Sigmoid colon (tissue), 6 donors: ENCODE measurements at regions not wholly inside any gene's neighbourhood (a gene's known extent, or its start where the extent isn't known, plus 50 kb on each side); places are given as distances from the start of the nearest gene placed in this dataset.

Source experiments
- DNase-seq: peaks from one replicate; pipeline ENCODE4 v3.0.0-alpha.2; 2019
- H3K27ac ChIP-seq, 4 donors: fragments of 200-600 bp; sonication (generic); one replicate each; pipeline ENCODE4 v1.5.1; 2016 to 2019; ENCODE audit warnings: mild to moderate bottlenecking in 1 of 4
- H3K27me3 ChIP-seq, 3 donors: fragments of 200-600 bp; sonication (generic); one replicate each; pipeline ENCODE4 v1.5.1; 2019; ENCODE audit warnings: mild to moderate bottlenecking in 1 of 3
- H3K36me3 ChIP-seq, 4 donors: fragments of 200-600 bp; sonication (generic); one replicate each; pipeline ENCODE4 v1.5.1; 2016 to 2019
- H3K4me1 ChIP-seq, 4 donors: fragments of 200-600 bp; sonication (generic); one replicate each; pipeline ENCODE4 v1.5.1; 2017 to 2019
- H3K4me3 ChIP-seq, 4 donors: fragments of 200-600 bp; sonication (generic); one replicate each; pipeline ENCODE4 v1.5.1; 2017 to 2019; ENCODE audit warnings: mild to moderate bottlenecking in 2 of 4, moderate library complexity in 1 of 4
- H3K9me3 ChIP-seq, 4 donors: fragments of 200-600 bp in 3 of 4; sonication (generic) in 3 of 4; one replicate each; pipeline versions ENCODE4 v1.5.1 to v1.6.1; 2013 to 2019
- CTCF ChIP-seq, 4 experiments: fragments of 450-650 bp in 3 of 4; fragments of 200-600 bp in 1 of 4; IDR thresholded peaks; one replicate each; pipeline ENCODE4 v1.5.1; 2016 to 2019; ENCODE audit warnings: antibody characterized with exemption in 4 of 4, mild to moderate bottlenecking in 3 of 4, moderate library complexity in 2 of 4
- EP300 ChIP-seq, 4 donors: sonication (generic); formaldehyde crosslinking; IDR thresholded peaks; one replicate each; pipeline ENCODE4 v1.6.1; 2017; ENCODE audit warnings: antibody characterized with exemption in 4 of 4
- POLR2A ChIP-seq, 2 donors: fragments of 450-650 bp; IDR thresholded peaks; one replicate each; pipeline ENCODE4 v1.6.1; 2016; ENCODE audit warnings: antibody characterized with exemption in 2 of 2, mild to moderate bottlenecking in 2 of 2, moderate library complexity in 2 of 2
- POLR2AphosphoS5 ChIP-seq, 4 donors: sonication (generic); formaldehyde crosslinking; IDR thresholded peaks; one replicate each; pipeline ENCODE4 v1.6.1; 2017; ENCODE audit warnings: antibody characterized with exemption in 4 of 4
- WGBS, 2 donors: extraction: QIAGEN DNeasy Blood & Tissue Kit; methylation state at CpG; one replicate each; pipeline ENCODE4 v1.1.7; 2013; 5-methylcytosine and 5-hydroxymethylcytosine counted together
- intact Hi-C: fragments of 100-400 bp; cut with DNase I; formaldehyde crosslinking; loops from one replicate; pipeline ENCODE4 v1.15.1; 2023
- donor health status: healthy with polysubstance abuse.
- donor health status: healthy.

DNA sequence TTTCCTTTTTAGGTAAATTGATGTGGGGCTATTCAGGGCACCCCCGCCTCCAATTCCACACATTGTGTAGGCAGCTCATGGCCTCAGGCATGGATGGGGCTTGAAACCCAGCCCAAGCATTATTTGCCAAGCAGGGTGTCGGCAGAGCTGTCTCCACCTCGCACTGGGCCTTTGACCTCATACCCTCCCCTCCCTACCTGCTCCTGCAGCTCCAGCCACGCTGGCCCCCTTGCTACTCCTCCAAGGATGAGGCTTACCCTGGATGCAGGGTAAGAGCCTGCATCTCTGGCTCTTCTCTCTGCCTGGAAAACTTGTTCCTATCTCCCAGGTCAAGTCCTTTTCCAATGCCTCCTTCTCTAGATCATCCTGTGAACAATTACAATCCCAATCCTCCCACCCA lies 232.6 kb downstream of the SOD2 start:
- H3K4me3 ChIP-seq = no peak overlapping the region
- H3K36me3 ChIP-seq = no peaks in the 10 kb centered on the region
- H3K4me1 ChIP-seq = peaks cover 0 to 14% (median 2%) of the 10 kb centered on the region in 4 donors
- H3K27me3 ChIP-seq = no peaks in the 10 kb centered on the region
- 20 to 65% methylated on average over 4 of the region's 4 CpGs for WGBS, 2 donors
- TF ChIP-seq EP300 (IDR thresholded peaks at IDR 0.05) = no peak
- no peak for TF ChIP-seq POLR2A (IDR thresholded peaks at IDR 0.05)
- no peak for TF ChIP-seq POLR2AphosphoS5 (IDR thresholded peaks at IDR 0.05)
- no peak for TF ChIP-seq CTCF (IDR thresholded peaks at IDR 0.05)
- H3K27ac ChIP-seq = no peak overlapping the region
- no peaks in the 10 kb centered on the region for H3K9me3 ChIP-seq
- intact Hi-C loops = loop anchor here (10.0 kb wide), 1 partner anchor 286 kb away; no protein-coding TSS in a partner anchor
- DNase-seq = no peak

GRCh38 chr6:159456349-159456748 lies 236.7 kb downstream of the SOD2 start:
- TF ChIP-seq POLR2AphosphoS5 (IDR thresholded peaks at IDR 0.05) (no peak), POLR2A (IDR thresholded peaks at IDR 0.05) (no peak), CTCF (IDR thresholded peaks at IDR 0.05) (no peak), EP300 (IDR thresholded peaks at IDR 0.05) (no peak)
- Histone ChIP-seq H3K4me1 (peaks cover 0 to 4% (median 1%) of the 10 kb centered on the region in 4 donors), H3K9me3 (no peaks in the 10 kb centered on the region), H3K4me3 (no peak overlapping the region), H3K36me3 (no peaks in the 10 kb centered on the region), H3K27ac (no peak overlapping the region), H3K27me3 (no peaks in the 10 kb centered on the region)
- 38 to 41% methylated on average over 2 of the region's 2 CpGs for WGBS, 2 donors
- DNase-seq = no peak
- intact Hi-C loops = no loop called here

- intact Hi-C loops = no loop called here
- Histone ChIP-seq H3K4me3 (no peak overlapping the region), H3K9me3 (no peaks in the 10 kb centered on the region), H3K27ac (no peak overlapping the region), H3K4me1 (peaks cover 0 to 4% (median 0%) of the 10 kb centered on the region in 4 donors), H3K27me3 (no peaks in the 10 kb centered on the region), H3K36me3 (no peaks in the 10 kb centered on the region)
- DNase-seq = no peak
- TF ChIP-seq EP300 (IDR thresholded peaks at IDR 0.05) (no peak), POLR2A (IDR thresholded peaks at IDR 0.05) (no peak), POLR2AphosphoS5 (IDR thresholded peaks at IDR 0.05) (no peak), CTCF (IDR thresholded peaks at IDR 0.05) (no peak)
- 89 to 90% methylated on average over 15 of the region's 15 CpGs for WGBS, 2 donors
These were observed 237.3 kb downstream of the SOD2 start for GRCh38 chr6:159455700-159456274.

GRCh38 chr6:159450815-159451465 lies 242.1 kb downstream of the SOD2 start:
- Histone ChIP-seq H3K4me1 (peaks cover 0 to 1% (median 0%) of the 10 kb centered on the region in 4 donors), H3K27me3 (no peaks in the 10 kb centered on the region), H3K9me3 (no peaks in the 10 kb centered on the region), H3K4me3 (no peak overlapping the region), H3K27ac (no peak overlapping the region), H3K36me3 (no peaks in the 10 kb centered on the region)
- TF ChIP-seq POLR2AphosphoS5 (IDR thresholded peaks at IDR 0.05) (no peak), POLR2A (IDR thresholded peaks at IDR 0.05) (no peak), EP300 (IDR thresholded peaks at IDR 0.05) (no peak), CTCF (IDR thresholded peaks at IDR 0.05) (no peak)
- 20 to 39% methylated on average over 3 of the region's 3 CpGs for WGBS, 2 donors
- no peak for DNase-seq
- intact Hi-C loops = no loop called here
